ENCODE measurements at regions not wholly inside any gene's neighbourhood (a gene's known extent, or its start where the extent isn't known, plus 50 kb on each side); places are given as distances from the start of the nearest gene placed in this dataset.
"Not testable (repeated sequence)": the region's sequence is repeated elsewhere in the genome, so short reads cannot be mapped to it uniquely, and the experiment has no call there.

GRCh38 chr10:87416892-87417291 lies 59.3 kb downstream of the NUTM2D start:
- not testable (repeated sequence) for H3K27me3 Mint-ChIP-seq; H3K36me3 Mint-ChIP-seq; H3K9me3 Mint-ChIP-seq; H3K4me1 Mint-ChIP-seq (ENCODE audit: unreplicated experiment); DNase-seq (ENCODE audit: extremely low spot score, unreplicated experiment); H3K4me3 Mint-ChIP-seq
- peak overlapping the region; percentile 2 for H3K27ac Mint-ChIP-seq

DNA sequence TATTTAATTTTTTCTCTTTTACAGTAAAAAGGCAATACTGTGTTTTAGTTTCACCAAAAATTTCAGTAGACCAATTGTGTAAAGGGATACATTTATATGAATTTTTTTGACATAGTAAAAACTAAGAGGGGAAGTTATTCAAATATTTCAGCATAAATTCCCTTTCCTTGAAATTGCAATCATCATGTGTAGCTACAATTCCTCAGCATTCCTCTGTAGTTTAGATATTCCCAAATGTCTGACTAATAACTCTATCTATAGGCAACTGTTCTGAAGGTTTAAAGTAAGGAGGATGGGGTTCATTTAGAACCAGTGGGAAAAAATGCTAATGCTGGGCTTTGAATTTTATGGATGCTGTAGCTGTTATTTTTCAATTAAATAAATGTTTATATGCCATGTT lies 65.1 kb downstream of the NUTM2D start:
- not testable (repeated sequence) for H3K36me3 Mint-ChIP-seq; H3K27ac Mint-ChIP-seq; H3K27me3 Mint-ChIP-seq; H3K4me3 Mint-ChIP-seq; DNase-seq (ENCODE audit: extremely low spot score, unreplicated experiment); H3K4me1 Mint-ChIP-seq (ENCODE audit: unreplicated experiment); H3K9me3 Mint-ChIP-seq

DNA sequence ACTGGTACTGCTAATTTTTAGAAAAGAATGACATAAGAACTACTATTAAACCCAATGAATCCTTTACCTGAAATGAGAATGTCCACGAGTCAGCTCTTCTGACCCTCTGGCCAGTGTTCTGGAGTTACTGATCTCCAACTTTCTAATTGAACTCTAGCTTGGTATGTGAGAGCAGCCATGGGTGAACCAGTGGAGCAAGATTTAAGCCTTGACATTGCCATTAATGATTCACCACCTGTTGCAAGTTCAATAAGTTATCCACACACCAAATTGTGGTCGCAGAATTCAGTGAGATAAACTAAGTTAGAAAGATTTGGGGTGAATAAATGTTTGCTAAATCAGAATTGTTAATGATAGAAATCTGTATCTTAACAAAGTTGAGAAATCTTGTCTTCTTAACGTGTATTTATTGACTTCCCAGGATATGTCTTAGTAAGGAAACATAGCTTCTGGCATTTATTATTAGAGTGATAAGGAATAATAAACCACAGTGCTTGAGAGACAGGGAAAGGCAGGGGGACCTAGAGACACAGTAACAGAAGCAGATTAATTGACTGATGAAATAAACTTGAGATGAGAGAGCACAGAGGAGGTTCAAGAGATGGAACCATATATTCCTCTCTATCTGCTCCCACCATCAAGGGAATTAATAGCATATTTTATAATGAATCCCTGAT lies 67.3 kb downstream of the NUTM2D start:
- H3K4me1 Mint-ChIP-seq (ENCODE audit: unreplicated experiment); H3K4me3 Mint-ChIP-seq; DNase-seq (ENCODE audit: extremely low spot score, unreplicated experiment); H3K27ac Mint-ChIP-seq; H3K9me3 Mint-ChIP-seq; H3K36me3 Mint-ChIP-seq; H3K27me3 Mint-ChIP-seq: not testable (repeated sequence)

GRCh38 chr10:87433836-87434235 lies 70.9 kb upstream of the MINPP1 start:
- not testable (repeated sequence) for H3K4me3 Mint-ChIP-seq; H3K27me3 Mint-ChIP-seq; DNase-seq (ENCODE audit: extremely low spot score, unreplicated experiment); H3K9me3 Mint-ChIP-seq; H3K4me1 Mint-ChIP-seq (ENCODE audit: unreplicated experiment); H3K27ac Mint-ChIP-seq; H3K36me3 Mint-ChIP-seq

GRCh38 chr10:87435295-87435826 lies 69.3 kb upstream of the MINPP1 start:
- not testable (repeated sequence) for H3K36me3 Mint-ChIP-seq; H3K4me1 Mint-ChIP-seq (ENCODE audit: unreplicated experiment); H3K27me3 Mint-ChIP-seq; H3K27ac Mint-ChIP-seq; H3K9me3 Mint-ChIP-seq; H3K4me3 Mint-ChIP-seq; DNase-seq (ENCODE audit: extremely low spot score, unreplicated experiment)

- H3K27me3 Mint-ChIP-seq; H3K4me3 Mint-ChIP-seq; H3K36me3 Mint-ChIP-seq; H3K4me1 Mint-ChIP-seq (ENCODE audit: unreplicated experiment); DNase-seq (ENCODE audit: extremely low spot score, unreplicated experiment); H3K27ac Mint-ChIP-seq; H3K9me3 Mint-ChIP-seq: not testable (repeated sequence)
- TF ChIP-seq CTCF (conservative IDR thresholded peaks at IDR 0.05), result peak; percentile 56
Measured at GRCh38 chr10:87436104-87436503, 68.6 kb upstream of the MINPP1 start.

DNA sequence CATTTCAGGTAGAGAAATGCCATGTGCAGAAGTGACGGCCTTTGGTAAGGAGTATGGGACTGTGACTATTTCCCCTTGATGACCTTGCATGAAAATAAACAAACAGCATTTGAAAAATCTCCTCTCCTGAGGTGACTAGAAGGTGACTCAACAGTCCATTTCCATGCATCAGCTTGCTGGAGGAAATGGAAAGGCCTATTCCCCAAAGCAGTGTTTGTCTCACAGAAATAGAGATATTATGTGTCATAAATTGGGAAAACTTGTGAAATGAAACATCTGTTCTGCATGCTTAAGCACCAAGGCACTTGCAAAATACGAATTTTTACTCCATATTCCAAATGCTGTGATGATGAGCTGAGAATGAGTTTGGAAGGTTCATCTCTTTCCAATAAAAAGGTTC lies 67.2 kb upstream of the MINPP1 start:
- DNase-seq (ENCODE audit: extremely low spot score, unreplicated experiment), result not testable (repeated sequence)

More for the DNA sequence above, 67.2 kb upstream of the MINPP1 start:
- not testable (repeated sequence) for H3K27ac Mint-ChIP-seq; H3K27me3 Mint-ChIP-seq; H3K4me3 Mint-ChIP-seq; H3K36me3 Mint-ChIP-seq; H3K9me3 Mint-ChIP-seq; H3K4me1 Mint-ChIP-seq (ENCODE audit: unreplicated experiment)
